H1 (cell line): ENCODE measurements at regions not wholly inside any gene's neighbourhood (a gene's known extent, or its start where the extent isn't known, plus 50 kb on each side); places are given as distances from the start of the nearest gene placed in this dataset.

Source experiments
- CTCF ChIA-PET: fragments of 300-600 bp; sonication (Branson Sonifier 250); formaldehyde crosslinking; loops from one replicate; lab custom pipeline; 2021; ENCODE audit not compliant: partially characterized antibody; lab: Charles Lee
- POLR2A ChIA-PET: fragments of 300-600 bp; sonication (Branson Sonifier 250); formaldehyde crosslinking; loops from one replicate; lab custom pipeline; 2021; ENCODE audit warnings: inconsistent platforms; ENCODE audit not compliant: partially characterized antibody; lab: Charles Lee
- DNase-seq, 2 experiments: peaks; one replicate each; pipeline versions ENCODE4 v3.0.0 to v3.0.0-alpha.2; 2010 to 2022; ENCODE audit warnings: low spot score in 2 of 2, low read depth in 1 of 2, mixed read lengths in 1 of 2
- FAIRE-seq: peaks from 2 replicates; lab custom pipeline; 2011; peaks lifted over from hg19 to GRCh38; lab: Jason Lieb, UNC
- H2AFZ ChIP-seq: 2 replicates; pipeline ENCODE4 v1.8.1; 2012; ENCODE audit warnings: low read length, inconsistent platforms
- H2AK5ac ChIP-seq: 2 replicates; pipeline ENCODE4 v1.6.1; 2013; ENCODE audit warnings: low read depth, low read length
- H2BK120ac ChIP-seq: replicated peaks from 2 replicates; pipeline ENCODE3; 2013; ENCODE audit warnings: low read depth, low read length, inconsistent platforms
- H2BK12ac ChIP-seq: 2 replicates; pipeline ENCODE4 v1.6.1; 2013; ENCODE audit warnings: low read depth, low read length
- H2BK15ac ChIP-seq: 2 replicates; pipeline ENCODE4 v1.6.1; 2013; ENCODE audit warnings: low read length
- H2BK20ac ChIP-seq: 2 replicates; pipeline ENCODE4 v1.6.1; 2013; ENCODE audit warnings: low read length
- H2BK5ac ChIP-seq: 2 replicates; pipeline ENCODE4 v1.6.1; 2013; ENCODE audit warnings: low read depth, low read length
- H3K14ac ChIP-seq: 2 replicates; pipeline ENCODE4 v1.6.1; 2013; ENCODE audit warnings: inconsistent platforms; ENCODE audit not compliant: insufficient read length
- H3K18ac ChIP-seq: 2 replicates; pipeline ENCODE4 v1.6.1; 2013; ENCODE audit warnings: low read length; ENCODE audit errors: extremely low read depth
- H3K23ac ChIP-seq: 2 replicates; pipeline ENCODE4 v1.6.1; 2013; ENCODE audit warnings: inconsistent platforms; ENCODE audit not compliant: insufficient read length
- H3K23me2 ChIP-seq: 2 replicates; pipeline ENCODE4 v1.6.1; 2013; ENCODE audit warnings: low read depth, low read length
- H3K27ac ChIP-seq: 2 replicates; pipeline ENCODE4 v1.6.1; 2011; ENCODE audit warnings: low read depth, low read length, inconsistent platforms
- H3K27me3 ChIP-seq, 4 experiments: replicated peaks in 1 of 4; 1 replicate in 1 of 4; 2 replicates in 3 of 4; pipeline versions ENCODE4 v1.6.1 to v1.8.1; 2011 to 2013; ENCODE audit warnings: low read length in 3 of 4, mild to moderate bottlenecking in 3 of 4, inconsistent platforms in 2 of 4, mixed read lengths in 2 of 4, moderate library complexity in 1 of 4; ENCODE audit not compliant: control insufficient read depth in 3 of 4, insufficient read depth in 3 of 4; ENCODE audit errors: extremely low read depth in 1 of 4
- H3K36me3 ChIP-seq, 4 experiments: 2 replicates each; pipeline versions ENCODE4 v1.6.1 to v1.8.1; 2011 to 2013; ENCODE audit warnings: mild to moderate bottlenecking in 4 of 4, low read length in 3 of 4, moderate library complexity in 2 of 4, control low read depth in 1 of 4, inconsistent platforms in 1 of 4; ENCODE audit not compliant: insufficient read depth in 4 of 4, control insufficient read depth in 2 of 4
- H3K4ac ChIP-seq: replicated peaks from 2 replicates; pipeline ENCODE3; 2013; ENCODE audit warnings: low read length, low read depth, mixed read lengths, inconsistent platforms; ENCODE audit not compliant: insufficient read length
- H3K4me1 ChIP-seq, 4 experiments: replicated peaks in 1 of 4; 1 replicate in 1 of 4; 2 replicates in 3 of 4; pipeline versions ENCODE4 v1.6.1 to v1.8.1; 2011 to 2013; ENCODE audit warnings: low read length in 3 of 4, inconsistent platforms in 2 of 4, mixed read lengths in 1 of 4; ENCODE audit not compliant: insufficient read depth in 4 of 4, control insufficient read depth in 3 of 4
- H3K4me2 ChIP-seq, 2 experiments: 2 replicates each; pipeline versions ENCODE4 v1.6.1 to v1.8.1; 2011 to 2013; ENCODE audit warnings: low read depth in 2 of 2, low read length in 2 of 2, control low read depth in 1 of 2, inconsistent platforms in 1 of 2, mild to moderate bottlenecking in 1 of 2; ENCODE audit not compliant: insufficient read depth in 1 of 2
- H3K4me3 ChIP-seq, 4 experiments: fragments of 200-600, 300-600 bp in 1 of 4; sonication (generic), shearing (Covaris generic), sonication (Bioruptor Twin) in 1 of 4; 2 replicates each; pipeline versions ENCODE4 v1.5.1 to v1.8.1; 2011 to 2016; ENCODE audit warnings: low read length in 4 of 4, low read depth in 3 of 4, control low read depth in 2 of 4, inconsistent platforms in 2 of 4, mild to moderate bottlenecking in 2 of 4, mixed read lengths in 1 of 4, moderate library complexity in 1 of 4; ENCODE audit not compliant: insufficient read depth in 2 of 4; ENCODE audit errors: extremely low read depth in 1 of 4
- H3K56ac ChIP-seq: replicated peaks from 2 replicates; pipeline ENCODE3; 2013; ENCODE audit warnings: low read depth, mild to moderate bottlenecking, mixed read lengths, low read length, inconsistent platforms; ENCODE audit not compliant: insufficient read length
- H3K79me1 ChIP-seq: 2 replicates; pipeline ENCODE4 v1.6.1; 2013; ENCODE audit warnings: low read depth, low read length, control low read depth
- H3K79me2 ChIP-seq, 2 experiments: 2 replicates each; pipeline versions ENCODE4 v1.6.1 to v1.8.1; 2012 to 2013; ENCODE audit warnings: low read length in 2 of 2, mild to moderate bottlenecking in 2 of 2, inconsistent platforms in 1 of 2; ENCODE audit not compliant: insufficient read depth in 2 of 2, control insufficient read depth in 1 of 2
- H3K9ac ChIP-seq, 4 experiments: replicated peaks in 1 of 4; 1 replicate in 1 of 4; 2 replicates in 3 of 4; pipeline versions ENCODE4 v1.6.1 to v1.8.1; 2011 to 2013; ENCODE audit warnings: low read depth in 3 of 4, low read length in 3 of 4, control low read depth in 2 of 4, mild to moderate bottlenecking in 2 of 4, moderate library complexity in 2 of 4, inconsistent platforms in 1 of 4; ENCODE audit errors: extremely low read depth in 1 of 4
- H3K9me3 ChIP-seq, 2 experiments: 2 replicates each; pipeline versions ENCODE4 v1.6.1 to v1.8.1; 2012 to 2013; ENCODE audit warnings: mild to moderate bottlenecking in 2 of 2, moderate library complexity in 2 of 2, control low read depth in 1 of 2, inconsistent platforms in 1 of 2, low read depth in 1 of 2, low read length in 1 of 2, mixed read lengths in 1 of 2; ENCODE audit not compliant: insufficient read depth in 2 of 2
- H4K20me1 ChIP-seq, 2 experiments: replicated peaks in 1 of 2; 2 replicates each; pipeline versions ENCODE3 to v1.8.1; 2011 to 2013; ENCODE audit warnings: inconsistent platforms in 2 of 2, low read length in 2 of 2, mild to moderate bottlenecking in 1 of 2; ENCODE audit not compliant: insufficient read depth in 2 of 2, control insufficient read depth in 1 of 2
- H4K5ac ChIP-seq: 2 replicates; pipeline ENCODE4 v1.6.1; 2013; ENCODE audit warnings: low read length, low read depth, mixed read lengths, inconsistent platforms; ENCODE audit not compliant: insufficient read length
- H4K8ac ChIP-seq: 2 replicates; pipeline ENCODE4 v1.8.0; 2013; ENCODE audit warnings: mild to moderate bottlenecking, moderate library complexity, low read length, inconsistent platforms; ENCODE audit not compliant: insufficient read depth; ENCODE audit errors: extremely low read depth
- H4K91ac ChIP-seq: replicated peaks from 2 replicates; pipeline ENCODE3; 2013; ENCODE audit warnings: low read length, mixed read lengths, inconsistent platforms; ENCODE audit not compliant: insufficient read length
- BACH1 ChIP-seq: IDR thresholded peaks from 2 replicates; pipeline ENCODE4 v1.6.1; 2012; ENCODE audit warnings: low read length, improper control_type of control experiment
- CBX5 ChIP-seq: fragments of 300-800, 300-1000 bp; sonication (generic); IDR thresholded peaks from 2 replicates; pipeline ENCODE4 v1.7.1; 2016; ENCODE audit warnings: antibody characterized with exemption, low read length, low read depth
- CEBPB ChIP-seq: IDR thresholded peaks from 2 replicates; pipeline ENCODE4 v1.6.1; 2012; ENCODE audit warnings: low read depth, low read length
- CHD1 ChIP-seq: IDR thresholded peaks from 2 replicates; pipeline ENCODE4 v1.6.1; 2012; ENCODE audit warnings: low read depth, low read length, improper control_type of control experiment
- CREB1 ChIP-seq: IDR thresholded peaks from 2 replicates; pipeline ENCODE4 v1.6.1; 2012; ENCODE audit warnings: inconsistent platforms
- EZH2 ChIP-seq: fragments of 200-600 bp; sonication (generic); IDR thresholded peaks from 2 replicates; pipeline ENCODE4 v1.7.1; 2012; ENCODE audit warnings: low read depth, mild to moderate bottlenecking, moderate library complexity, low read length, inconsistent platforms; ENCODE audit not compliant: severe bottlenecking
- GABPA ChIP-seq: IDR thresholded peaks from 2 replicates; pipeline ENCODE4 v1.6.1; 2011; ENCODE audit warnings: mild to moderate bottlenecking, low read length, moderate library complexity, borderline replicate concordance; ENCODE audit not compliant: insufficient read depth
- KDM5A ChIP-seq: fragments of 200-600 bp; IDR thresholded peaks from 2 replicates; pipeline ENCODE4 v1.7.1; 2012; ENCODE audit warnings: mild to moderate bottlenecking, low read length, inconsistent platforms, mixed read lengths
- POLR2A ChIP-seq, 2 experiments: IDR thresholded peaks; 1 replicate in 1 of 2; 2 replicates in 1 of 2; pipeline ENCODE4 v1.6.1; 2011; ENCODE audit warnings: low read depth in 2 of 2, low read length in 2 of 2, mild to moderate bottlenecking in 2 of 2; ENCODE audit errors: control extremely low read depth in 1 of 2
- POLR2AphosphoS5 ChIP-seq: IDR thresholded peaks from 2 replicates; pipeline ENCODE4 v1.6.1; 2011; ENCODE audit warnings: low read depth, low read length
- RAD21 ChIP-seq, 2 experiments: IDR thresholded peaks in 1 of 2; conservative IDR thresholded peaks in 1 of 2; 2 replicates each; pipeline ENCODE4 v1.6.1; 2011; ENCODE audit warnings: low read depth in 2 of 2, low read length in 2 of 2, improper control_type of control experiment in 1 of 2, inconsistent platforms in 1 of 2, mild to moderate bottlenecking in 1 of 2, moderate library complexity in 1 of 2
- SP4 ChIP-seq: IDR thresholded peaks from 2 replicates; pipeline ENCODE4 v1.6.1; 2012; ENCODE audit warnings: low read length, inconsistent platforms
- SRF ChIP-seq: IDR thresholded peaks from 2 replicates; pipeline ENCODE4 v1.6.1; 2011; ENCODE audit warnings: mild to moderate bottlenecking, low read depth, low read length, moderate library complexity
- TCF12 ChIP-seq: IDR thresholded peaks from 2 replicates; pipeline ENCODE4 v1.6.1; 2011; ENCODE audit warnings: low read depth, mild to moderate bottlenecking, low read length
- TEAD4 ChIP-seq: IDR thresholded peaks from 2 replicates; pipeline ENCODE4 v1.6.1; 2012; ENCODE audit warnings: low read depth, low read length, inconsistent platforms, mixed read lengths
- USF2 ChIP-seq: IDR thresholded peaks from 2 replicates; pipeline ENCODE4 v1.6.1; 2011; ENCODE audit warnings: low read length, improper control_type of control experiment
- WGBS, 2 experiments: shearing (Covaris generic) in 1 of 2; methylation state at CpG; one replicate each; pipeline versions ENCODE4 v1.1.6 to v1.1.7; 2013 to 2015; ENCODE audit warnings: low lambda C conversion rate in 2 of 2, mixed read lengths in 2 of 2, inconsistent platforms in 1 of 2, low coverage in 1 of 2, missing lambda C conversion rate in 1 of 2; ENCODE audit not compliant: insufficient replicate concordance in 2 of 2, insufficient coverage in 1 of 2, insufficient read length in 1 of 2; ENCODE audit errors: extremely low coverage in 1 of 2, missing lambda C conversion rate in 1 of 2; 5-methylcytosine and 5-hydroxymethylcytosine counted together

GRCh38 chr2:226187616-226188015, 612.0 kb downstream of the IRS1 start:
- POLR2A ChIA-PET, result no interaction called here
- TF ChIP-seq TCF12 (no peak), POLR2AphosphoS5 (no peak), USF2 (no peak), GABPA (no peak), EZH2 (no peak), RAD21 (IDR thresholded peaks at IDR 0.05 in 1 of 2, conservative IDR thresholded peaks at IDR 0.05 in 1 of 2; ENCODE audit: low read depth in 2 of 2, low read length in 2 of 2) (no peak), TEAD4 (no peak), KDM5A (no peak), SRF (no peak), CHD1 (no peak), CBX5 (no peak), CREB1 (no peak), SP4 (no peak), BACH1 (no peak), POLR2A (IDR thresholded peaks at IDR 0.05; ENCODE audit: control extremely low read depth in 1 of 2, low read depth in 2 of 2, low read length in 2 of 2) (no peak), CEBPB (no peak)

More at GRCh38 chr2:226187616-226188015, 612.0 kb downstream of the IRS1 start:
- Histone ChIP-seq H3K4me2 (no peak overlapping the region), H3K4ac (no peak overlapping the region), H3K9me3 (no peaks in the 10 kb centered on the region), H2AFZ (no peak overlapping the region), H2AK5ac (no peak overlapping the region), H3K79me1 (no peaks in the 10 kb centered on the region), H3K18ac (no peak overlapping the region), H3K4me1 (peaks cover 0 to 5% (median 2%) of the 10 kb centered on the region in 4 experiments; a peak in 2 of 7 replicates), H2BK15ac (no peak overlapping the region), H4K91ac (no peak overlapping the region), H3K23ac (no peak overlapping the region), H4K5ac (no peak overlapping the region), H3K14ac (no peak overlapping the region), H3K79me2 (no peaks in the 10 kb centered on the region), H3K4me3 (no peak overlapping the region), H4K8ac (no peak overlapping the region), H2BK20ac (no peak overlapping the region), H2BK120ac (no peak overlapping the region), H3K56ac (no peak overlapping the region), H3K9ac (no peak overlapping the region), H2BK5ac (no peak overlapping the region), H4K20me1 (no peaks in the 10 kb centered on the region), H3K27ac (no peak overlapping the region), H3K27me3 (no peaks in the 10 kb centered on the region), H3K23me2 (no peaks in the 10 kb centered on the region; the same call in 1 of the 2 replicates), H2BK12ac (no peak overlapping the region), H3K36me3 (no peaks in the 10 kb centered on the region)
- 94% methylated on average over 2 of the region's 2 CpGs; no CpG with 5 or more reads in 1 of the 2 experiments for WGBS, 2 experiments
- FAIRE-seq (no peak), DNase-seq (no peak)
- CTCF ChIA-PET, result interaction anchor here (1.0 to 1.3 kb wide), 3 partner anchors 18 to 299 kb away, joined by 4 to 6 read pairs (median 4); no protein-coding TSS in a partner anchor
